Mesothelial cell of epicardium (in vitro differentiated cells): ENCODE measurements at regions not wholly inside any gene's neighbourhood (a gene's known extent, or its start where the extent isn't known, plus 50 kb on each side); places are given as distances from the start of the nearest gene placed in this dataset.

Source experiments
- DNase-seq, 2 experiments: peaks; one replicate each; pipeline ENCODE4 v3.0.0; 2021; ENCODE audit warnings: low spot score in 2 of 2; ENCODE audit not compliant: unreplicated experiment in 2 of 2
- H3K27ac Mint-ChIP-seq: 2 replicates; pipeline ENCODE4 v1.8.0; 2021; ENCODE audit warnings: mixed read lengths
- H3K27me3 Mint-ChIP-seq: 2 replicates; pipeline ENCODE4 v1.8.0; 2021; ENCODE audit warnings: low read depth, mixed read lengths
- H3K36me3 Mint-ChIP-seq: 2 replicates; pipeline ENCODE4 v1.8.0; 2021; ENCODE audit warnings: mixed read lengths
- H3K4me1 Mint-ChIP-seq: 2 replicates; pipeline ENCODE4 v1.8.0; 2021; ENCODE audit warnings: mixed read lengths
- H3K4me3 Mint-ChIP-seq: 2 replicates; pipeline ENCODE4 v1.8.0; 2021; ENCODE audit warnings: mild to moderate bottlenecking, moderate library complexity, mixed read lengths
- H3K9me3 Mint-ChIP-seq: 2 replicates; pipeline ENCODE4 v1.8.0; 2021; ENCODE audit warnings: mixed read lengths
- TF ChIP-seq, protein P1 (sequence below): fragments of 200-600 bp; sonication (generic); IDR thresholded peaks from one replicate; pipeline ENCODE4 v1.5.0; 2021; ENCODE audit warnings: antibody characterized with exemption; ENCODE audit not compliant: unreplicated experiment

DNA sequence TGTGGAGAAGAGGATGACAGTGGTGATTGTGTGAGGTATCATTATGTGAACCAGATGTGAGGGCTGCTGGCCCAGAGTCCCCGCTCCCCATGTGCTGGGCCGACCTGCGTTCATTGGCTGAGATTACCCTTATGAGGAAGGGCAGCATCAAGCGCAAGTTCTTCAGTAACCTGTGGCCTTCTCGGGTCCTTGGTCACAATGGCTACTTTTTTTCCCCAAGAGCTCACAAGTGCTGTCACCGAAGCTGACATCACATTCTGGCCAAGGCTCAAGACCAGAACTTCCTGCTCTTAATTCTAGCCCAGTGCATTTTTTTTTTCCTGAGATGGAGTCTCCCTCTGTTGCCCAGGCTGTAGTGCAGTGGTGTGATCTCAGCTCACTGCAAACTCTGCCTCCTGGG is 262.9 kb downstream of the RHOU start:
- Mint-ChIP-seq H3K27ac (no peak overlapping the region), H3K4me1 (peaks cover 13% of the 10 kb centered on the region), H3K27me3 (no peaks in the 10 kb centered on the region), H3K36me3 (no peaks in the 10 kb centered on the region), H3K9me3 (peaks cover 1% of the 10 kb centered on the region), H3K4me3 (no peak overlapping the region)
- TF ChIP-seq, protein P1, sequence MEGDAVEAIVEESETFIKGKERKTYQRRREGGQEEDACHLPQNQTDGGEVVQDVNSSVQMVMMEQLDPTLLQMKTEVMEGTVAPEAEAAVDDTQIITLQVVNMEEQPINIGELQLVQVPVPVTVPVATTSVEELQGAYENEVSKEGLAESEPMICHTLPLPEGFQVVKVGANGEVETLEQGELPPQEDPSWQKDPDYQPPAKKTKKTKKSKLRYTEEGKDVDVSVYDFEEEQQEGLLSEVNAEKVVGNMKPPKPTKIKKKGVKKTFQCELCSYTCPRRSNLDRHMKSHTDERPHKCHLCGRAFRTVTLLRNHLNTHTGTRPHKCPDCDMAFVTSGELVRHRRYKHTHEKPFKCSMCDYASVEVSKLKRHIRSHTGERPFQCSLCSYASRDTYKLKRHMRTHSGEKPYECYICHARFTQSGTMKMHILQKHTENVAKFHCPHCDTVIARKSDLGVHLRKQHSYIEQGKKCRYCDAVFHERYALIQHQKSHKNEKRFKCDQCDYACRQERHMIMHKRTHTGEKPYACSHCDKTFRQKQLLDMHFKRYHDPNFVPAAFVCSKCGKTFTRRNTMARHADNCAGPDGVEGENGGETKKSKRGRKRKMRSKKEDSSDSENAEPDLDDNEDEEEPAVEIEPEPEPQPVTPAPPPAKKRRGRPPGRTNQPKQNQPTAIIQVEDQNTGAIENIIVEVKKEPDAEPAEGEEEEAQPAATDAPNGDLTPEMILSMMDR = no peak
- no peak for DNase-seq

DNA sequence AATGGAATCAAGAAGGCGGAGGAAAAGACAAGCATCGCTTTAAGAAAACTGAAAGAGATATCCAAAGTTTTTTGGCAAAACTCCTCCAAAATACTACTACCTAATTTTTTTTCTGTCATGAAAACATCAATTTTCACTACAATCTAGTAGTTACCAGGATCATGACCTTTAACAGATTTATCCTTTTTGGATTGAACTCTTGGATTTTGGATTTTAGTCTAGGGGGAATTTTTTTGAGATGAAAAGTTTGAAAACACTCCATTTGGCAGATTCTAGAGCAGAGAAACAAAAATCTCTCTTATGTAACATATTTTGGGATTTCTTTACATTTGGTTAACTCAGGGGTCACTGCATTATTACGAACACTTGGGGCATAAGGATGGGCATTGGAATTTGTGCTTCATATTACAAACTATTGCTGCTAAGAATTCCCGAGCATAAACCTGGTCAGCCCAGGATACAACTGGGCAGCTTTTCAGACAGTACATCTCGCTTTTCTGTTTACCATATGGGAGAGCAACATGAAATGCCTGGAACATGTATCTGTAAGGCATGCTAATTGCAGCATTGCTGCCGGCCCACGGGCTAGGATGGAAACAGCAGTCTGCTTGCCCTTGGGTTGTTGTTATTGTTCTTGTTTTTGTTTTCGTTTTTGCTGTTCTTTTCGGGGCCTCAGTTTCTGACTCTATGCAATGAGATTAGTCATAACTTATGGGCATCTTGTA is 264.3 kb downstream of the RHOU start:
- H3K27me3 Mint-ChIP-seq = no peaks in the 10 kb centered on the region
- no peak overlapping the region for H3K4me3 Mint-ChIP-seq
- peaks cover 13% of the 10 kb centered on the region for H3K4me1 Mint-ChIP-seq
- TF ChIP-seq, protein P1 = no peak
- no peak overlapping the region for H3K27ac Mint-ChIP-seq
- H3K9me3 Mint-ChIP-seq = no peaks in the 10 kb centered on the region
- H3K36me3 Mint-ChIP-seq = no peaks in the 10 kb centered on the region
- DNase-seq = no peak

DNA sequence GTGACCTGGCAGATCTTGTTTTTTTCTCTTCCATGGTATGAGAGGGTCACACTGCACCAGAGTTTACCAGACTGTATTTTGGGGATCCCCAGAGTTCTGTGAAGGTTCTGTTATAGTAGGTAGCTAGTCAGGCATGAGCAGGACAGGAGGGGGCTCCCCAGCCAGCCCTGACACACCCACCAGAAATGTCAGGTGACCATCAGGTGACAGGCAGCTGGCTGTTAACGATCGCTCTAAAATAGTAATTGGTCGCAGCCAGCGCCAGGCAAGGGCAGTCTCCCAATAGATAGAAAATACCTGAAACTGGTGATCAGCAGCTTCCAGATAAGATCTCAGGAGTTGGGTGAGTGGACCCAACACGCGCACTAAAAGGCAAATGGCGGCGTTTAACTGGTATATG is 264.9 kb downstream of the RHOU start:
- Mint-ChIP-seq H3K27ac (no peak overlapping the region), H3K9me3 (no peaks in the 10 kb centered on the region), H3K4me1 (peaks cover 13% of the 10 kb centered on the region), H3K36me3 (no peaks in the 10 kb centered on the region), H3K27me3 (no peaks in the 10 kb centered on the region), H3K4me3 (no peak overlapping the region)
- no peak for DNase-seq
- TF ChIP-seq, protein P1 = no peak

DNA sequence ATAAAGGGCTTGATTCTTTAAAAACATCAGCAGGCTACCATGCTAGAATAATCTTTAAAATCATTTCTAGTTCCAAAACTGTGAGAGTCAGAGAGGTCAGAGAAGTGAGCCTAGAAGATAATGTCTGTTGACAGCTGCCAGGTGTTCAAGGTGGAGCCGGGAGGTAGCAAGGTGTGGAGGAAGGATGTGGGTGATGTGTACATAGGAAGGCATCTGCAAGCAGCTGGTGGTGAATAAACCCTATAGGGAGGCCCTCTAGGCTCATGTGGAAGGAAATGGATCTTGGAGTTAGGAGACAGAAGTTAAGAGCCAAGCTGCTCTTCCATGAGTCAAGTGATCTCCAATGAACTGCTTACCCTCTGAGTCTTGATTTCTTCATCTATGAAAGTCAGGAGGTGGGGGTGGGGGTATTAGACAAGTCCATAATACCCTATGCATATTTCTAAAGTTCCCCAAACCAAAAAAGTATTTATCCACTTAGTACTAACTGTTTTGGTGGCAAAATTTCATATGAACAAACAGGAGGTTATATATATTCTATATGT is 266.3 kb downstream of the RHOU start:
- Mint-ChIP-seq H3K4me1 (peaks cover 13% of the 10 kb centered on the region), H3K27ac (no peak overlapping the region), H3K27me3 (no peaks in the 10 kb centered on the region), H3K9me3 (no peaks in the 10 kb centered on the region), H3K4me3 (no peak overlapping the region), H3K36me3 (no peaks in the 10 kb centered on the region)
- TF ChIP-seq, protein P1 = no peak
- no peak for DNase-seq

DNA sequence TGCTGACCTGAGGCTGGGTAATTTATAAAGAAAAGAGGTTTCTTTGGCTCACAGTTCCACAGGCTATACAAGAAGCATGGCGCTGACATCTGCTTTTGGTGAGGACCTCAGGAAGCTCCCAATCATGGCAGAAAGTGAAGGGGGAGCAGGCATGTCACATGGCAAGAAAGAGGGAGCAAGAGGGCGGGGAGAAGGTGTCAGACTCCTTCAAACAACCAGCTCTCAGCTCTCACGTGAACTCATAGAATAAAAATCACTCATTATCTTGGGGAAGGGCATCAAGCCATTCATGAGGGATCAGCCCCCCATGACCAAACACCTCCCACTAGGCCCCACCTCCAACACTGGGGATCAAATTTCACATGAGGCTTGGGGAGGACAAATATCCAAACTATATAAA is 266.8 kb downstream of the RHOU start:
- no peak overlapping the region for H3K4me3 Mint-ChIP-seq
- no peaks in the 10 kb centered on the region for H3K27me3 Mint-ChIP-seq
- no peaks in the 10 kb centered on the region for H3K9me3 Mint-ChIP-seq
- no peaks in the 10 kb centered on the region for H3K36me3 Mint-ChIP-seq
- no peak overlapping the region for H3K27ac Mint-ChIP-seq
- TF ChIP-seq, protein P1 = no peak
- peaks cover 13% of the 10 kb centered on the region for H3K4me1 Mint-ChIP-seq
- no peak for DNase-seq
